GM12891 (cell line): ENCODE measurements at regions not wholly inside any gene's neighbourhood (a gene's known extent, or its start where the extent isn't known, plus 50 kb on each side); places are given as distances from the start of the nearest gene placed in this dataset.

Source experiments
- PAX5 ChIP-seq: IDR thresholded peaks from 2 replicates; pipeline ENCODE4 v1.6.1; 2011; ENCODE audit warnings: low read length, moderate library complexity, mild to moderate bottlenecking; ENCODE audit not compliant: insufficient read depth, severe bottlenecking
- POLR2A ChIP-seq: IDR thresholded peaks from 2 replicates; pipeline ENCODE4 v1.6.1; 2011; ENCODE audit warnings: low read depth, low read length, control low read depth
- POLR2AphosphoS5 ChIP-seq: IDR thresholded peaks from 2 replicates; pipeline ENCODE4 v1.6.1; 2011; ENCODE audit warnings: low read depth, low read length, control low read depth
- TAF1 ChIP-seq: IDR thresholded peaks from 2 replicates; pipeline ENCODE4 v1.6.1; 2011; ENCODE audit warnings: low read depth, low read length, control low read depth

GRCh38 chr16:35559911-35560636 is 2100.7 kb downstream of the TP53TG3F start:
- TF ChIP-seq POLR2A (no peak), TAF1 (no peak), POLR2AphosphoS5 (no peak), PAX5 (no peak)
